Lung (tissue), 11 donors: ENCODE measurements at regions not wholly inside any gene's neighbourhood (a gene's known extent, or its start where the extent isn't known, plus 50 kb on each side); places are given as distances from the start of the nearest gene placed in this dataset.

Experiments used
- ATAC-seq: fragments of 200-7000 bp; cut with Tn5 transposase; one replicate; pipeline ENCODE4 v1.9.1; 2020; ENCODE audit warnings: moderate number of reproducible peaks; ENCODE audit not compliant: insufficient read depth, low FRiP score
- DNase-seq, 3 donors: peaks; one replicate each; pipeline ENCODE4 v3.0.0-alpha.2; 2013 to 2017
- H3K27ac ChIP-seq, 2 donors: one replicate each; pipeline ENCODE4 v1.5.1; 2013; ENCODE audit warnings: mild to moderate bottlenecking in 2 of 2, moderate library complexity in 2 of 2, control low read depth in 1 of 2, inconsistent platforms in 1 of 2, low read depth in 1 of 2, low read length in 1 of 2
- H3K27me3 ChIP-seq, 3 donors: one replicate each; pipeline ENCODE4 v1.5.1; 2013; ENCODE audit warnings: low read length in 2 of 3; ENCODE audit not compliant: control insufficient read depth in 3 of 3, insufficient read depth in 3 of 3
- H3K36me3 ChIP-seq, 4 donors: one replicate each; pipeline ENCODE4 v1.5.1; 2013; ENCODE audit warnings: low read length in 4 of 4, mild to moderate bottlenecking in 1 of 4, moderate library complexity in 1 of 4; ENCODE audit not compliant: control insufficient read depth in 4 of 4, insufficient read depth in 4 of 4
- H3K4me1 ChIP-seq, 5 donors: one replicate each; pipeline ENCODE4 v1.5.1; 2013; ENCODE audit warnings: low read length in 5 of 5, mild to moderate bottlenecking in 2 of 5, moderate library complexity in 1 of 5; ENCODE audit not compliant: control insufficient read depth in 5 of 5, insufficient read depth in 5 of 5
- H3K4me3 ChIP-seq: one replicate; pipeline ENCODE4 v1.5.1; 2013; ENCODE audit warnings: mild to moderate bottlenecking, control low read depth, moderate library complexity
- H3K9ac ChIP-seq, 2 donors: one replicate each; pipeline ENCODE4 v1.5.1; 2013; ENCODE audit warnings: low read length in 2 of 2, control low read depth in 1 of 2; ENCODE audit not compliant: insufficient read depth in 1 of 2
- H3K9me3 ChIP-seq, 4 donors: one replicate each; pipeline ENCODE4 v1.5.1; 2013; ENCODE audit warnings: low read length in 3 of 4, mild to moderate bottlenecking in 1 of 4, moderate library complexity in 1 of 4; ENCODE audit not compliant: control insufficient read depth in 4 of 4, insufficient read depth in 3 of 4
- WGBS, 2 donors: extraction: QIAGEN DNeasy Blood & Tissue Kit; methylation state at CpG; one replicate each; pipeline ENCODE4 v1.1.7; 2013; 5-methylcytosine and 5-hydroxymethylcytosine counted together
- TF ChIP-seq, protein P1 (sequence below): IDR thresholded peaks from 2 replicates; pipeline ENCODE4 v1.5.1; 2012; ENCODE audit warnings: mild to moderate bottlenecking; ENCODE audit errors: control extremely low read depth, extremely low read depth
- donor health status: control.
- donor health status: control.
- donor health status: Bipolar disorder and iron deficiency.
- donor health status: healthy.
- donor health status: DM: yes; HTN: yes; CAD: no.

DNA sequence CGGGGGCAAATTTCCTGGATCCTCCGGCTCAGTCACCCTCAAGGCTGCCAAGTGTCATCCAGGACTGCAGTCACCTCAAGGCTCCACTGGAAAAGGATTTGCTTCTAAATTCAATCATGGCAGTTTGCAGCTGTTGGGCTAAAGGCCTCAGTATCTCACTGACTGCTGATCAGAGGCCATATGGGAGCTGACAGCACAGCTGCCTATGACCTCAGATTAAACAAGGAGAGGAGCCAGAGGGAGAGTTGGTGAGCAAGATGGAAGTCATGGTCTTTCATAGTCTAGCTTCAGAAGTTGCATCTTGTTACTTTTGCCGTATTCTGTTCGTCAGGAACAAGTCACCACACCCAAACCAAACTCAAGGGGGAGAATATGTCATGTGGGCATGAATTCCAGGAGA, 849.7 kb downstream of the UQCRFS1 start:
- DNase-seq (no peak), ATAC-seq (no peak)
- Histone ChIP-seq H3K36me3 (no peaks in the 10 kb centered on the region), H3K27me3 (no peaks in the 10 kb centered on the region), H3K4me1 (no peaks in the 10 kb centered on the region), H3K9me3 (no peaks in the 10 kb centered on the region), H3K27ac (no peak overlapping the region), H3K4me3 (no peak overlapping the region), H3K9ac (no peak overlapping the region)
- TF ChIP-seq, protein P1, sequence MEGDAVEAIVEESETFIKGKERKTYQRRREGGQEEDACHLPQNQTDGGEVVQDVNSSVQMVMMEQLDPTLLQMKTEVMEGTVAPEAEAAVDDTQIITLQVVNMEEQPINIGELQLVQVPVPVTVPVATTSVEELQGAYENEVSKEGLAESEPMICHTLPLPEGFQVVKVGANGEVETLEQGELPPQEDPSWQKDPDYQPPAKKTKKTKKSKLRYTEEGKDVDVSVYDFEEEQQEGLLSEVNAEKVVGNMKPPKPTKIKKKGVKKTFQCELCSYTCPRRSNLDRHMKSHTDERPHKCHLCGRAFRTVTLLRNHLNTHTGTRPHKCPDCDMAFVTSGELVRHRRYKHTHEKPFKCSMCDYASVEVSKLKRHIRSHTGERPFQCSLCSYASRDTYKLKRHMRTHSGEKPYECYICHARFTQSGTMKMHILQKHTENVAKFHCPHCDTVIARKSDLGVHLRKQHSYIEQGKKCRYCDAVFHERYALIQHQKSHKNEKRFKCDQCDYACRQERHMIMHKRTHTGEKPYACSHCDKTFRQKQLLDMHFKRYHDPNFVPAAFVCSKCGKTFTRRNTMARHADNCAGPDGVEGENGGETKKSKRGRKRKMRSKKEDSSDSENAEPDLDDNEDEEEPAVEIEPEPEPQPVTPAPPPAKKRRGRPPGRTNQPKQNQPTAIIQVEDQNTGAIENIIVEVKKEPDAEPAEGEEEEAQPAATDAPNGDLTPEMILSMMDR, result no peak
- 78 to 88% methylated on average over 4 of the region's 4 CpGs for WGBS, 2 donors

DNA sequence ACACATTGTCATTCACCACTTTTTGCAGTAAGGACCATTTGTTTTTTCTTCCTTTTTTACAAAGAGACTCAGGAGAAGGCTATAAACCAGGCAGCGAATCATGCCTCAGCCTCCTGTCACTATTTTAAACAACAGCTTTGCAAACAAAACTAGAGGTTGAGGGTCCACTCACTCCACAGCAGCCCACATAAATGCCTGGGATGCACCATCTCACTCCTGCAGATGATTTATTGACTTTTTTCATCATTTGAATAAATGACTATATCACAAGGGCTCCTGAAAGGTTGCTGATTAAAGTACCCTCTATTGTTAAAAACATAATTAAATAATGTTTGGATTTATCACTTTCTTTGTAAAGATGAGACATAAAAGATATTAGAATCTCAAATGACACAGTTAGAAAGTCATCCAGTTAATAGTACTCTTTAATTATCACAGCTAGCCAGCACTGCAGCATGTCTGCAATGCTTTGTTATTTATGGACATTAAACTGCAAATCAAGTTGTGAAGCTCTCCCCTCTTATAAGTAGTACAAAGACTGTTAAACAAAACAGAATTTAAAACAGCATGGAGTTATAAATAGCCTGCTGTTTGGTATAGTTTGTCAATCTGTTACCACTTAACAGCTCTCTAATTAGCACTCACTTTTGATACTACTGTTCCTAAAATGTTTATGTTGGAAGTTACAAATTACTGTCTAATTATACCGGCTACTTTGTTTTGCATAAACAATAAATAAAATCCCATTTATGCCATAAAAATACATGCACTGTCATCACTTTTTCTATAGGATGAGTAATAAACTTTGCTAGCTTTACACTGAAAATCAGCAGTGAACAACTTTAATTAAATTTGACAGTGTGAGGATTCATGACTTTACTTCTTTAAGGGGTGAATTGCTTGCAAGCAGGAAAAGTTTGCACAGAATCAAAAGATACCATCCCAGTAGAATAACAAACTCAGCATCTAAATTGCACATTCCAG, 853.2 kb downstream of the UQCRFS1 start:
- TF ChIP-seq, protein P1, result no peak
- no peaks in the 10 kb centered on the region for H3K36me3 ChIP-seq
- H3K27ac ChIP-seq, result no peak overlapping the region
- 56 to 78% methylated on average over 2 of the region's 2 CpGs for WGBS, 2 donors
- ATAC-seq (no peak), DNase-seq (no peak)
- H3K9ac ChIP-seq, result no peak overlapping the region
- H3K9me3 ChIP-seq, result peaks cover 0 to 2% (median 0%) of the 10 kb centered on the region in 4 donors
- no peaks in the 10 kb centered on the region for H3K27me3 ChIP-seq
- H3K4me3 ChIP-seq, result no peak overlapping the region
- no peaks in the 10 kb centered on the region for H3K4me1 ChIP-seq

DNA sequence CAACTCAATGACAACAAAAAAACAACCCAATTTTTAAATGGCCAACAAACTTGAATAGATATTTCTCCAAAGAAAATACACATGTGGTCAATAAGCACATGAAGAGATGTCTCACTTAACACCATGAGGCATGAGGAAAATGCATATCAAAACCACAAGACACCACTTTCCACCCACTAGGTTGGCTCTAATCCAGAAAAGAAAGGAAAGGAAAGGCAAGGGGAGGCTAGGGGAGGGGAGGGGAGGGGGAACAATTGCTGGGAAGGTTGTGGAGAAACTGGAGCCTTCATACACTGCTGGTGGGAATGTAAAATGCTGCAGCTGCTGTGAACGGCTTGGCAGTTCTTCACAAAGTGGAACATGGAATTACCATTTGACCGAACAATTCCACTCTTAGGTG, 854.3 kb downstream of the UQCRFS1 start:
- H3K27me3 ChIP-seq, result no peaks in the 10 kb centered on the region
- WGBS, 2 donors, result 64 to 73% methylated on average over 2 of the region's 2 CpGs
- no peaks in the 10 kb centered on the region for H3K36me3 ChIP-seq
- no peak overlapping the region for H3K27ac ChIP-seq
- H3K9me3 ChIP-seq, result peaks cover 0 to 2% (median 0%) of the 10 kb centered on the region in 4 donors
- ATAC-seq, result no peak
- DNase-seq, result no peak
- H3K4me3 ChIP-seq, result no peak overlapping the region
- no peaks in the 10 kb centered on the region for H3K4me1 ChIP-seq
- TF ChIP-seq, protein P1, result no peak
- no peak overlapping the region for H3K9ac ChIP-seq
